ENCODE measurements at regions not wholly inside any gene's neighbourhood (a gene's known extent, or its start where the extent isn't known, plus 50 kb on each side); places are given as distances from the start of the nearest gene placed in this dataset.

DNA sequence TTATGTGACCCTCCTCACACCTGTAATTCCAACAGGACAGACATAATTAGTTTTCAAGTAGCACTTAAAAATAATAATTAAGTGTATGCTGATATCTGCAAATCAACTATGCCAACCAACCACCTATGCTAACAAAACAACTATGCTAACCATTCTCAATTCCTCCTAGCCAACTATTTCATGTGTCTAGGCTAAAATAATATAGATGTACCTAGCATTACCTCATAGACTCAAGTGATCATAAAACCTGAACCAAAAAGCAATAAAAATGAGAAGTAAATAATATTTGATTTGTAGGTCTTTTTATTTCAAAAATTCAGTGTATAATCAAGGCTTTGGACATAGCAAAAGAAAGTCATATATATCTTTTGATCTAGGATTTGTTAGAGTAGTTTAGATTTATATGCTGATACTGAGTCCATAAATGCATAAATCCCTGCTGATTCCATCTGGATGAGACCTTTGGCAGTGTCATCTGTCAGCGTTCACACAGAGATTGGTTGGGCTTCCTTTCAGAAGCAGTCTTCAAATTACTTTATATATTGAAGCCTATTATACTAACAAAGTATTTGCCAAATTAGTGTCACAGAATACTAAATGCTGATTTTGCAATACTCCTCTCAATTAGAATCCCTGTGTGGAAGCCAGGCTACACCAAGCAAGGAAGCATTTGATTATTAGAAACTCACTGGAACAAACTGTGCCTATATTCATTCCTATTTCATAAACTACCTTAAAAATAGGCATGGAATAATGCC is 101.4 kb upstream of the PPM1H start:
- intact Hi-C loops (cut with micrococcal nuclease; ENCODE audit: unreplicated experiment), result no loop called here
- Histone ChIP-seq H3K4me3 (ENCODE audit: low read depth, low read length, poor library complexity, severe bottlenecking) (no peak overlapping the region), H3K36me3 (ENCODE audit: insufficient read depth, low read length, poor library complexity, severe bottlenecking) (no peaks in the 10 kb centered on the region), H3K27ac (ENCODE audit: low read depth, low read length, poor library complexity, severe bottlenecking) (no peak overlapping the region), H3K9me3 (ENCODE audit: low read depth, low read length, poor library complexity, severe bottlenecking) (no peaks in the 10 kb centered on the region), H3K4me1 (ENCODE audit: insufficient read depth, low read length, poor library complexity, severe bottlenecking) (no peaks in the 10 kb centered on the region), H3K27me3 (replicated peaks; ENCODE audit: insufficient read depth, low read depth, low read length, poor library complexity) (peaks cover 37% of the 10 kb centered on the region)
- TF ChIP-seq, protein P1, sequence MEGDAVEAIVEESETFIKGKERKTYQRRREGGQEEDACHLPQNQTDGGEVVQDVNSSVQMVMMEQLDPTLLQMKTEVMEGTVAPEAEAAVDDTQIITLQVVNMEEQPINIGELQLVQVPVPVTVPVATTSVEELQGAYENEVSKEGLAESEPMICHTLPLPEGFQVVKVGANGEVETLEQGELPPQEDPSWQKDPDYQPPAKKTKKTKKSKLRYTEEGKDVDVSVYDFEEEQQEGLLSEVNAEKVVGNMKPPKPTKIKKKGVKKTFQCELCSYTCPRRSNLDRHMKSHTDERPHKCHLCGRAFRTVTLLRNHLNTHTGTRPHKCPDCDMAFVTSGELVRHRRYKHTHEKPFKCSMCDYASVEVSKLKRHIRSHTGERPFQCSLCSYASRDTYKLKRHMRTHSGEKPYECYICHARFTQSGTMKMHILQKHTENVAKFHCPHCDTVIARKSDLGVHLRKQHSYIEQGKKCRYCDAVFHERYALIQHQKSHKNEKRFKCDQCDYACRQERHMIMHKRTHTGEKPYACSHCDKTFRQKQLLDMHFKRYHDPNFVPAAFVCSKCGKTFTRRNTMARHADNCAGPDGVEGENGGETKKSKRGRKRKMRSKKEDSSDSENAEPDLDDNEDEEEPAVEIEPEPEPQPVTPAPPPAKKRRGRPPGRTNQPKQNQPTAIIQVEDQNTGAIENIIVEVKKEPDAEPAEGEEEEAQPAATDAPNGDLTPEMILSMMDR (conservative IDR thresholded peaks at IDR 0.05; ENCODE audit: low read depth, low read length), result no peak
- no peak for TF ChIP-seq EZH2 (IDR thresholded peaks at IDR 0.05; ENCODE audit: borderline replicate concordance, low read depth, low read length, poor library complexity, severe bottlenecking)
- POLR2A ChIA-PET (ENCODE audit: low non-redundant PET), result no interaction called here
- peak; percentile 6 for DNase-seq (ENCODE audit: low spot score)
- BruUV-seq (replicated peaks), result no TSS peak
- CTCF ChIA-PET, result no interaction called here

DNA sequence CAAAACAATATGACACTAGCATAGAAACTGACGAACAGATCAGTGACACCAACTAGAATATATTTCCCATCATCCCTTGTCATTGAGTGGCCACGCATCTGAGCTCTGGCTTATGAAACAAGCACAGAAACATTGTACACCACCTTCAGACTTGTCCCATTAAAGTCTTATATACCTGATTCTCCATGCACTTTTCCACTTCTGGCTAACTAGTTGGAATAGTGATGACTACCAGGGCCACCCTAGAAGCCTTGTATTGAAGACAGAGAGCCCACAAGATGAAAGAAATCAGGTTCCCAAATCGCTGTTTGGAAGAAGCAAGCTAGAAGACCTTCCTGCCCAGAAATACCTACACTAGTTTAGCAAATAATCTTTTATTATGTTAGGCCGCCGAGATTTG is 99.7 kb upstream of the PPM1H start:
- no peak for TF ChIP-seq EZH2 (IDR thresholded peaks at IDR 0.05; ENCODE audit: borderline replicate concordance, low read depth, low read length, poor library complexity, severe bottlenecking)
- TF ChIP-seq, protein P1 (conservative IDR thresholded peaks at IDR 0.05; ENCODE audit: low read depth, low read length), result no peak
- H3K9me3 ChIP-seq (ENCODE audit: low read depth, low read length, poor library complexity, severe bottlenecking), result no peaks in the 10 kb centered on the region
- H3K36me3 ChIP-seq (ENCODE audit: insufficient read depth, low read length, poor library complexity, severe bottlenecking), result no peaks in the 10 kb centered on the region
- H3K27me3 ChIP-seq (replicated peaks; ENCODE audit: insufficient read depth, low read depth, low read length, poor library complexity), result peaks cover 32% of the 10 kb centered on the region
- H3K27ac ChIP-seq (ENCODE audit: low read depth, low read length, poor library complexity, severe bottlenecking), result no peak overlapping the region
- no peaks in the 10 kb centered on the region for H3K4me1 ChIP-seq (ENCODE audit: insufficient read depth, low read length, poor library complexity, severe bottlenecking)
- BruUV-seq (replicated peaks), result no TSS peak
- CTCF ChIA-PET, result no interaction called here
- no peak overlapping the region for H3K4me3 ChIP-seq (ENCODE audit: low read depth, low read length, poor library complexity, severe bottlenecking)
- POLR2A ChIA-PET (ENCODE audit: low non-redundant PET), result no interaction called here
- DNase-seq (ENCODE audit: low spot score), result no peak
- intact Hi-C loops (cut with micrococcal nuclease; ENCODE audit: unreplicated experiment), result no loop called here

DNA sequence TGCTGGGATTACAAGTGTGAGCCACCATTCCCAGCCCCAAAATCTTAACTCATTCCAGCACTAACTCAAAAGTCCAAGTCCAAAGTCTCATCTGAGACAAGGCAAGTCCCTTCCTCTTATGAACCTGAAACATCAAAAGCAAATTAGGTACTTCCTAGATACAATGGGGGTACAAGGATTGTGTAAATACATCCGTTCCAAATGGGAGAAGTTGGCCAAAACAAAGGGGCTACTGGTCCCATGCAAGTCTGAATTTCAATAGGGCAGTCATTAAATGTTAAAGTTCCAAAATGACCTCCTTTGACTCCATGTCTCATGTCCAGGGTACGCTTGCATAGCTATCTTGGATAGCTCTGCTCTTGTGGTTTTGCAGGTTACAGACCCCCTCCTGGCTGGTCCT is 94.7 kb upstream of the PPM1H start:
- ChIA-PET CTCF (no interaction called here), POLR2A (ENCODE audit: low non-redundant PET) (no interaction called here)
- no TSS peak for BruUV-seq (replicated peaks)
- TF ChIP-seq, protein P1 (conservative IDR thresholded peaks at IDR 0.05; ENCODE audit: low read depth, low read length), result no peak
- TF ChIP-seq EZH2 (IDR thresholded peaks at IDR 0.05; ENCODE audit: borderline replicate concordance, low read depth, low read length, poor library complexity, severe bottlenecking), result no peak
- no peak overlapping the region for H3K4me3 ChIP-seq (ENCODE audit: low read depth, low read length, poor library complexity, severe bottlenecking)
- peaks cover 10% of the 10 kb centered on the region for H3K27me3 ChIP-seq (replicated peaks; ENCODE audit: insufficient read depth, low read depth, low read length, poor library complexity)
- H3K9me3 ChIP-seq (ENCODE audit: low read depth, low read length, poor library complexity, severe bottlenecking), result no peaks in the 10 kb centered on the region
- H3K27ac ChIP-seq (ENCODE audit: low read depth, low read length, poor library complexity, severe bottlenecking), result no peak overlapping the region
- H3K4me1 ChIP-seq (ENCODE audit: insufficient read depth, low read length, poor library complexity, severe bottlenecking), result no peaks in the 10 kb centered on the region
- no peaks in the 10 kb centered on the region for H3K36me3 ChIP-seq (ENCODE audit: insufficient read depth, low read length, poor library complexity, severe bottlenecking)
- no peak for DNase-seq (ENCODE audit: low spot score)
- intact Hi-C loops (cut with micrococcal nuclease; ENCODE audit: unreplicated experiment), result no loop called here
